Activated CD8-positive, alpha-beta memory T cell treated with anti-CD3 and anti-CD28 coated beads for 1 hour (primary cell): ENCODE measurements at regions not wholly inside any gene's neighbourhood (a gene's known extent, or its start where the extent isn't known, plus 50 kb on each side); places are given as distances from the start of the nearest gene placed in this dataset.
"Not testable (repeated sequence)": the region's sequence is repeated elsewhere in the genome, so short reads cannot be mapped to it uniquely, and the experiment has no call there.

Source experiments
- DNase-seq, 2 donors: peaks; one replicate each; pipeline ENCODE4 v3.0.0-alpha.2; 2020; ENCODE audit warnings: low read depth in 1 of 2; ENCODE audit errors: extremely low read depth in 1 of 2

GRCh38 chr12:131494741-131495524 lies 216.0 kb upstream of the SFSWAP start:
- no peak for DNase-seq

GRCh38 chr12:131497966-131498365 lies 212.9 kb upstream of the SFSWAP start:
- DNase-seq = no peak

GRCh38 chr12:131499160-131499863 lies 211.6 kb upstream of the SFSWAP start:
- DNase-seq = no peak

GRCh38 chr12:131499864-131500190 lies 211.1 kb upstream of the SFSWAP start:
- DNase-seq = no peak

GRCh38 chr12:131500564-131500963 lies 210.3 kb upstream of the SFSWAP start:
- DNase-seq = no peak

- no peak for DNase-seq
These were observed 205.3 kb upstream of the SFSWAP start for GRCh38 chr12:131505561-131505960.

GRCh38 chr12:131506426-131506825 lies 204.5 kb upstream of the SFSWAP start:
- no peak for DNase-seq

GRCh38 chr12:131507094-131507493 lies 203.8 kb upstream of the SFSWAP start:
- DNase-seq = no peak

- DNase-seq = no peak
These were observed 203.0 kb upstream of the SFSWAP start for GRCh38 chr12:131507881-131508280.

GRCh38 chr12:131509701-131510100 lies 201.2 kb upstream of the SFSWAP start:
- DNase-seq = no peak

GRCh38 chr12:131510431-131510830 lies 200.5 kb upstream of the SFSWAP start:
- DNase-seq = no peak

- DNase-seq = no peak
These were observed 199.5 kb upstream of the SFSWAP start for GRCh38 chr12:131511391-131511802.

GRCh38 chr12:131511803-131512561 lies 198.9 kb upstream of the SFSWAP start:
- DNase-seq = no peak

- no peak for DNase-seq
These were observed 197.3 kb upstream of the SFSWAP start for GRCh38 chr12:131513606-131514005.

- DNase-seq = not testable (repeated sequence)
These were observed 190.3 kb upstream of the SFSWAP start for GRCh38 chr12:131520553-131520952.

GRCh38 chr12:131521326-131521725 lies 189.6 kb upstream of the SFSWAP start:
- DNase-seq = no peak

- DNase-seq = no peak
These were observed 184.9 kb upstream of the SFSWAP start for GRCh38 chr12:131525795-131526508.

GRCh38 chr12:131527092-131527491 lies 183.8 kb upstream of the SFSWAP start:
- DNase-seq = no peak

- no peak for DNase-seq
These were observed 183.2 kb upstream of the SFSWAP start for GRCh38 chr12:131527736-131528135.

- no peak for DNase-seq
These were observed 182.7 kb upstream of the SFSWAP start for GRCh38 chr12:131528144-131528543.

- DNase-seq = no peak
These were observed 182.2 kb upstream of the SFSWAP start for GRCh38 chr12:131528667-131529066.
